Kidney (tissue), 13 donors: ENCODE measurements at regions not wholly inside any gene's neighbourhood (a gene's known extent, or its start where the extent isn't known, plus 50 kb on each side); places are given as distances from the start of the nearest gene placed in this dataset.
"Not testable (repeated sequence)": the region's sequence is repeated elsewhere in the genome, so short reads cannot be mapped to it uniquely, and the experiment has no call there.

Source experiments
- DNase-seq, 5 donors: peaks; one replicate each; pipeline ENCODE4 v3.0.0-alpha.2; 2013 to 2020
- FAIRE-seq: peaks from 2 replicates; lab custom pipeline; 2012; peaks lifted over from hg19 to GRCh38; lab: Jason Lieb, UNC
- H3K27ac ChIP-seq, 2 donors: one replicate each; pipeline ENCODE4 v1.7.0; 2013; ENCODE audit warnings: low read depth in 2 of 2, low read length in 2 of 2, inconsistent platforms in 1 of 2
- H3K27me3 ChIP-seq: one replicate; pipeline ENCODE4 v1.7.1; 2013; ENCODE audit warnings: low read length, inconsistent platforms; ENCODE audit not compliant: control insufficient read depth, insufficient read depth
- H3K36me3 ChIP-seq, 3 donors: one replicate each; pipeline versions ENCODE4 v1.7.0 to v1.7.1; 2013; ENCODE audit warnings: low read length in 3 of 3, control low read depth in 1 of 3, inconsistent platforms in 1 of 3; ENCODE audit not compliant: insufficient read depth in 3 of 3, control insufficient read depth in 2 of 3
- H3K4me1 ChIP-seq, 3 donors: one replicate each; pipeline versions ENCODE4 v1.7.0 to v1.7.1; 2013; ENCODE audit warnings: low read length in 3 of 3, inconsistent platforms in 1 of 3, low read depth in 1 of 3; ENCODE audit not compliant: control insufficient read depth in 2 of 3, insufficient read depth in 2 of 3
- H3K4me3 ChIP-seq, 3 donors: one replicate each; pipeline versions ENCODE4 v1.7.0 to v1.8.1; 2013; ENCODE audit warnings: low read length in 3 of 3, control low read depth in 1 of 3, inconsistent platforms in 1 of 3
- H3K9ac ChIP-seq, 3 donors: one replicate each; pipeline versions ENCODE4 v1.7.0 to v1.7.1; 2013; ENCODE audit warnings: low read length in 3 of 3, control low read depth in 1 of 3, inconsistent platforms in 1 of 3
- H3K9me3 ChIP-seq, 3 donors: one replicate each; pipeline versions ENCODE4 v1.7.0 to v1.7.1; 2013; ENCODE audit warnings: low read length in 3 of 3, control low read depth in 1 of 3, inconsistent platforms in 1 of 3; ENCODE audit not compliant: control insufficient read depth in 2 of 3, insufficient read depth in 1 of 3
- CTCF ChIP-seq: IDR thresholded peaks from 3 replicates; pipeline ENCODE4 v1.5.1; 2012; ENCODE audit warnings: mild to moderate bottlenecking, moderate library complexity, borderline replicate concordance; ENCODE audit not compliant: insufficient read depth; ENCODE audit errors: extremely low read depth
- intact Hi-C: fragments of 100-400 bp; cut with DNase I; formaldehyde crosslinking; loops from one replicate; pipeline ENCODE4 v1.11.1; 2022
- donor health status: control.
- donor health status: control.
- donor health status: control.
- donor health status: control.
- donor health status: control.
- donor health status: DM: yes; HTN: yes; CAD: no.
- donor health status: Normal renal cell carcinoma (clear cell type).

GRCh38 chr4:77264826-77265225, 107.8 kb downstream of the CCNG2 start:
- Histone ChIP-seq H3K27me3 (no peaks in the 10 kb centered on the region), H3K9ac (no peak overlapping the region), H3K27ac (no peak overlapping the region), H3K4me1 (no peaks in the 10 kb centered on the region), H3K9me3 (peaks cover 0 to 7% (median 0%) of the 10 kb centered on the region in 3 donors), H3K36me3 (no peaks in the 10 kb centered on the region), H3K4me3 (no peak overlapping the region)
- DNase-seq (no peak), FAIRE-seq (no peak)
- intact Hi-C loops, result no loop called here
- no peak for TF ChIP-seq CTCF

GRCh38 chr4:77268108-77268507, 111.1 kb downstream of the CCNG2 start:
- FAIRE-seq, result no peak
- Histone ChIP-seq H3K9ac (no peak overlapping the region), H3K27ac (no peak overlapping the region), H3K36me3 (no peaks in the 10 kb centered on the region), H3K4me3 (no peak overlapping the region), H3K27me3 (no peaks in the 10 kb centered on the region), H3K9me3 (peaks cover 0 to 7% (median 0%) of the 10 kb centered on the region in 3 donors), H3K4me1 (no peaks in the 10 kb centered on the region)
- TF ChIP-seq CTCF, result no peak
- intact Hi-C loops, result no loop called here
- DNase-seq, result peak in 1 of 5 donors; percentile 3

- no peaks in the 10 kb centered on the region for H3K4me1 ChIP-seq
- H3K9ac ChIP-seq, result no peak overlapping the region
- no peaks in the 10 kb centered on the region for H3K27me3 ChIP-seq
- no peaks in the 10 kb centered on the region for H3K9me3 ChIP-seq
- DNase-seq (no peak), FAIRE-seq (no peak)
- no peaks in the 10 kb centered on the region for H3K36me3 ChIP-seq
- no peak overlapping the region for H3K27ac ChIP-seq
- no peak for TF ChIP-seq CTCF
- intact Hi-C loops, result no loop called here
- no peak overlapping the region for H3K4me3 ChIP-seq
Observed at GRCh38 chr4:77269505-77269904, 112.5 kb downstream of the CCNG2 start.

GRCh38 chr4:77273412-77273811, 116.4 kb downstream of the CCNG2 start:
- Histone ChIP-seq H3K4me1 (no peaks in the 10 kb centered on the region), H3K27me3 (no peaks in the 10 kb centered on the region), H3K4me3 (no peak overlapping the region), H3K9ac (no peak overlapping the region), H3K9me3 (no peaks in the 10 kb centered on the region), H3K36me3 (no peaks in the 10 kb centered on the region), H3K27ac (no peak overlapping the region)
- no peak for TF ChIP-seq CTCF
- FAIRE-seq (no peak), DNase-seq (no peak)
- intact Hi-C loops, result no loop called here

- intact Hi-C loops, H3K9ac ChIP-seq, H3K9me3 ChIP-seq, FAIRE-seq, DNase-seq, H3K27me3 ChIP-seq, H3K4me3 ChIP-seq, H3K4me1 ChIP-seq, H3K27ac ChIP-seq, H3K36me3 ChIP-seq: not testable (repeated sequence)
Observed at GRCh38 chr4:77279114-77279513, 122.1 kb downstream of the CCNG2 start.
